Calu3 (cell line): ENCODE measurements at regions not wholly inside any gene's neighbourhood (a gene's known extent, or its start where the extent isn't known, plus 50 kb on each side); places are given as distances from the start of the nearest gene placed in this dataset.
"Not testable (repeated sequence)": the region's sequence is repeated elsewhere in the genome, so short reads cannot be mapped to it uniquely, and the experiment has no call there.

Source experiments
- BruUV-seq: library from RNA; stranded (reverse); fragments of 400-500 nt; replicated peaks from 2 replicates; lab custom pipeline; 2021; lab: Mats Ljungman, UMichigan
- CTCF ChIA-PET: fragments of 300-600 bp; sonication (Branson Sonifier 250); formaldehyde crosslinking; loops from one replicate; lab custom pipeline; 2022; ENCODE audit warnings: antibody characterized with exemption; lab: Charles Lee
- DNase-seq: peaks from one replicate; pipeline ENCODE4 v3.0.0; 2022
- H3K27ac Mint-ChIP-seq: one replicate; pipeline ENCODE4 v1.8.0; 2022; ENCODE audit warnings: mixed read lengths; ENCODE audit not compliant: unreplicated experiment
- H3K27me3 Mint-ChIP-seq: one replicate; pipeline ENCODE4 v1.8.0; 2022; ENCODE audit warnings: mixed read lengths; ENCODE audit not compliant: unreplicated experiment
- H3K36me3 Mint-ChIP-seq: one replicate; pipeline ENCODE4 v1.8.0; 2022; ENCODE audit warnings: mild to moderate bottlenecking, moderate library complexity, mixed read lengths; ENCODE audit not compliant: insufficient read depth, unreplicated experiment
- H3K4me1 Mint-ChIP-seq: one replicate; pipeline ENCODE4 v1.8.0; 2022; ENCODE audit warnings: mild to moderate bottlenecking, low read depth, mixed read lengths; ENCODE audit not compliant: unreplicated experiment
- H3K4me3 Mint-ChIP-seq: one replicate; pipeline ENCODE4 v1.8.0; 2022; ENCODE audit warnings: mild to moderate bottlenecking, low read depth, moderate library complexity, mixed read lengths; ENCODE audit not compliant: unreplicated experiment
- H3K9me3 Mint-ChIP-seq: one replicate; pipeline ENCODE4 v1.8.0; 2022; ENCODE audit warnings: low read depth, mixed read lengths; ENCODE audit not compliant: unreplicated experiment
- intact Hi-C: fragments of 100-400 bp; cut with micrococcal nuclease; formaldehyde crosslinking; loops from one replicate; pipeline ENCODE4 v1.10.0; 2022; ENCODE audit not compliant: unreplicated experiment

GRCh38 chr2:91559886-91560614, 2868.6 kb downstream of the RPIA start:
- H3K4me3 Mint-ChIP-seq, H3K27me3 Mint-ChIP-seq, DNase-seq, H3K4me1 Mint-ChIP-seq, BruUV-seq, H3K36me3 Mint-ChIP-seq, intact Hi-C loops, CTCF ChIA-PET, H3K27ac Mint-ChIP-seq: not testable (repeated sequence)
- peaks cover 20% of the 10 kb centered on the region for H3K9me3 Mint-ChIP-seq

GRCh38 chr2:91562184-91562583, 2870.7 kb downstream of the RPIA start:
- CTCF ChIA-PET, H3K27me3 Mint-ChIP-seq, H3K4me3 Mint-ChIP-seq, H3K36me3 Mint-ChIP-seq, BruUV-seq, H3K4me1 Mint-ChIP-seq, intact Hi-C loops, DNase-seq, H3K27ac Mint-ChIP-seq: not testable (repeated sequence)
- H3K9me3 Mint-ChIP-seq: peaks cover 20% of the 10 kb centered on the region

GRCh38 chr2:91564700-91565099, 2873.2 kb downstream of the RPIA start:
- BruUV-seq, H3K27ac Mint-ChIP-seq, CTCF ChIA-PET, H3K36me3 Mint-ChIP-seq, H3K4me1 Mint-ChIP-seq, H3K4me3 Mint-ChIP-seq, DNase-seq, H3K27me3 Mint-ChIP-seq, intact Hi-C loops: not testable (repeated sequence)
- peaks cover 11% of the 10 kb centered on the region for H3K9me3 Mint-ChIP-seq

- BruUV-seq, H3K27me3 Mint-ChIP-seq, H3K4me1 Mint-ChIP-seq, H3K36me3 Mint-ChIP-seq, intact Hi-C loops, H3K4me3 Mint-ChIP-seq, CTCF ChIA-PET, DNase-seq, H3K27ac Mint-ChIP-seq, H3K9me3 Mint-ChIP-seq: not testable (repeated sequence)
Observed at GRCh38 chr2:91565689-91566430, 2874.4 kb downstream of the RPIA start.

GRCh38 chr2:91566611-91567010, 2875.1 kb downstream of the RPIA start:
- intact Hi-C loops, CTCF ChIA-PET, BruUV-seq, H3K27me3 Mint-ChIP-seq, DNase-seq, H3K4me3 Mint-ChIP-seq, H3K36me3 Mint-ChIP-seq, H3K9me3 Mint-ChIP-seq, H3K4me1 Mint-ChIP-seq, H3K27ac Mint-ChIP-seq: not testable (repeated sequence)

GRCh38 chr2:91567546-91568335, 2876.3 kb downstream of the RPIA start:
- H3K4me1 Mint-ChIP-seq, H3K36me3 Mint-ChIP-seq, BruUV-seq, H3K27me3 Mint-ChIP-seq, H3K27ac Mint-ChIP-seq, H3K4me3 Mint-ChIP-seq, CTCF ChIA-PET, intact Hi-C loops, H3K9me3 Mint-ChIP-seq, DNase-seq: not testable (repeated sequence)

- CTCF ChIA-PET, DNase-seq, H3K36me3 Mint-ChIP-seq, intact Hi-C loops, BruUV-seq, H3K9me3 Mint-ChIP-seq, H3K27ac Mint-ChIP-seq, H3K4me1 Mint-ChIP-seq, H3K4me3 Mint-ChIP-seq, H3K27me3 Mint-ChIP-seq: not testable (repeated sequence)
Observed at GRCh38 chr2:91568391-91569338, 2877.2 kb downstream of the RPIA start.

- H3K4me3 Mint-ChIP-seq: not testable (repeated sequence)
Observed at GRCh38 chr2:91571239-91571923, 2879.9 kb downstream of the RPIA start.

More at GRCh38 chr2:91571239-91571923, 2879.9 kb downstream of the RPIA start:
- BruUV-seq, CTCF ChIA-PET, H3K9me3 Mint-ChIP-seq, intact Hi-C loops, H3K27me3 Mint-ChIP-seq, H3K4me1 Mint-ChIP-seq, H3K36me3 Mint-ChIP-seq, H3K27ac Mint-ChIP-seq, DNase-seq: not testable (repeated sequence)
